Hepatocyte (in vitro differentiated cells): ENCODE measurements at regions not wholly inside any gene's neighbourhood (a gene's known extent, or its start where the extent isn't known, plus 50 kb on each side); places are given as distances from the start of the nearest gene placed in this dataset.

Source experiments
- DNase-seq: peaks from one replicate; pipeline ENCODE4 v3.0.0-alpha.2; 2016; ENCODE audit warnings: low spot score
- H2AFZ ChIP-seq: fragments of 200-600 bp; sonication (generic); 2 replicates; pipeline ENCODE4 v1.6.0; 2016; ENCODE audit warnings: antibody characterized with exemption, mild to moderate bottlenecking
- H3K27ac ChIP-seq: fragments of 200-600 bp; sonication (generic); 2 replicates; pipeline ENCODE4 v1.5.1; 2016; ENCODE audit warnings: mild to moderate bottlenecking
- H3K27me3 ChIP-seq: fragments of 200-600 bp; sonication (generic); 2 replicates; pipeline ENCODE4 v1.6.1; 2016
- H3K36me3 ChIP-seq: fragments of 200-600 bp; sonication (generic); replicated peaks from 2 replicates; pipeline ENCODE4 v1.5.1; 2016; ENCODE audit warnings: low read depth; ENCODE audit not compliant: insufficient read depth
- H3K4me1 ChIP-seq: fragments of 200-600 bp; sonication (generic); 2 replicates; pipeline ENCODE4 v1.5.1; 2016; ENCODE audit warnings: mild to moderate bottlenecking, moderate library complexity; ENCODE audit not compliant: insufficient read depth
- H3K4me2 ChIP-seq: fragments of 200-600 bp; sonication (generic); 2 replicates; pipeline ENCODE4 v1.6.0; 2016
- H3K4me3 ChIP-seq: fragments of 200-600 bp; sonication (generic); 2 replicates; pipeline ENCODE4 v1.5.1; 2016; ENCODE audit warnings: mild to moderate bottlenecking
- H3K79me2 ChIP-seq: fragments of 200-600 bp; sonication (generic); 2 replicates; pipeline ENCODE4 v1.6.0; 2017; ENCODE audit warnings: mild to moderate bottlenecking
- H3K9me2 ChIP-seq: fragments of 200-600 bp; sonication (generic); replicated peaks from 2 replicates; pipeline ENCODE4 v1.6.0; 2017; ENCODE audit warnings: mild to moderate bottlenecking; ENCODE audit not compliant: insufficient read depth
- H3K9me3 ChIP-seq: fragments of 200-600 bp; sonication (generic); 2 replicates; pipeline ENCODE4 v1.5.1; 2016; ENCODE audit warnings: low read depth, mild to moderate bottlenecking
- H4K20me1 ChIP-seq: fragments of 200-600 bp; sonication (generic); 2 replicates; pipeline ENCODE4 v1.6.0; 2016; ENCODE audit warnings: mild to moderate bottlenecking; ENCODE audit not compliant: insufficient read depth, poor library complexity, severe bottlenecking
- CTCF ChIP-seq: fragments of 200-600 bp; sonication (generic); IDR thresholded peaks from 2 replicates; pipeline ENCODE4 v1.5.1; 2016; ENCODE audit warnings: antibody characterized with exemption, mild to moderate bottlenecking; ENCODE audit not compliant: poor library complexity
- EZH2 ChIP-seq: fragments of 200-600 bp; sonication (generic); IDR thresholded peaks from 2 replicates; pipeline ENCODE4 v1.6.1; 2016; ENCODE audit warnings: antibody characterized with exemption, mild to moderate bottlenecking, borderline replicate concordance
- EZH2phosphoT487 ChIP-seq: fragments of 200-600 bp; sonication (generic); IDR thresholded peaks from one replicate; pipeline ENCODE4 v1.6.1; 2018; ENCODE audit warnings: antibody characterized with exemption, mild to moderate bottlenecking, low read depth, moderate library complexity; ENCODE audit not compliant: unreplicated experiment, severe bottlenecking
- WGBS: methylation state at CpG from one replicate; pipeline ENCODE4 v1.1.6; 2016; ENCODE audit warnings: low lambda C conversion rate; ENCODE audit errors: missing lambda C conversion rate; 5-methylcytosine and 5-hydroxymethylcytosine counted together

- Histone ChIP-seq H4K20me1 (no peaks in the 10 kb centered on the region), H3K4me2 (no peak overlapping the region), H3K9me3 (no peaks in the 10 kb centered on the region), H3K4me3 (no peak overlapping the region), H3K27me3 (no peaks in the 10 kb centered on the region), H3K36me3 (no peaks in the 10 kb centered on the region), H3K27ac (no peak overlapping the region), H3K9me2 (no peaks in the 10 kb centered on the region), H2AFZ (no peak overlapping the region), H3K4me1 (no peaks in the 10 kb centered on the region), H3K79me2 (no peaks in the 10 kb centered on the region)
- TF ChIP-seq EZH2 (no peak), EZH2phosphoT487 (no peak), CTCF (no peak)
- DNase-seq: no peak
These were observed 2159.1 kb upstream of the CELF4 start for GRCh38 chr18:39724652-39725051.

- WGBS: 69% methylated on average over 1 of the region's 1 CpG
These were observed 2156.1 kb upstream of the CELF4 start for GRCh38 chr18:39721712-39722111.

DNA sequence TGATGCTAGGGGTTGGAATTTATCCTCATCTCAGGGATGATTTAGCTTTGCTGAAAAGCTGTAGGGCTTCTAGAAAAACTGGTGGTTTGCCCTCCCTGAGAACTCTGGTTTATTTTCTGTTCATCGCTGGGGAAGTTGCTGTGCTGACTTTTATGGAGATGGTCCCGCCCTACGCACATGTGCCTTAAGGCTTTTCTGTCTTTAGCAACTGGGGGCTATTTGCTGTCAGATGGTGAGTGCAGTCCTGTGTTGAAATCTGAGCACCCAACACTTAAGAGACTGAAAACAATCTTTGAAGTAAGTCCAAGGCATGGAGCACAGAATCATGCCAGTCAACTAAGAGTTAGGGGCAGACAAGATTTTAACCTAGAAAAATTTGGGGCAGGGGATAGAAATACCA lies 2148.4 kb upstream of the CELF4 start:
- no peaks in the 10 kb centered on the region for H3K4me1 ChIP-seq
- no peaks in the 10 kb centered on the region for H3K9me3 ChIP-seq
- H3K9me2 ChIP-seq: no peaks in the 10 kb centered on the region
- H3K4me2 ChIP-seq: no peak overlapping the region
- H3K36me3 ChIP-seq: no peaks in the 10 kb centered on the region
- H3K79me2 ChIP-seq: no peaks in the 10 kb centered on the region
- 55% methylated on average over 3 of the region's 3 CpGs for WGBS
- no peak overlapping the region for H3K27ac ChIP-seq
- no peak overlapping the region for H2AFZ ChIP-seq
- TF ChIP-seq EZH2: no peak
- no peak for TF ChIP-seq EZH2phosphoT487
- TF ChIP-seq CTCF: no peak
- H3K27me3 ChIP-seq: no peaks in the 10 kb centered on the region
- no peak overlapping the region for H3K4me3 ChIP-seq
- no peak for DNase-seq
- no peaks in the 10 kb centered on the region for H4K20me1 ChIP-seq

More at GRCh38 chr18:39721712-39722111, 2156.1 kb upstream of the CELF4 start:
- no peaks in the 10 kb centered on the region for H3K79me2 ChIP-seq
- H3K4me1 ChIP-seq: no peaks in the 10 kb centered on the region
- no peaks in the 10 kb centered on the region for H3K9me3 ChIP-seq
- H2AFZ ChIP-seq: no peak overlapping the region
- no peaks in the 10 kb centered on the region for H4K20me1 ChIP-seq
- no peak overlapping the region for H3K4me2 ChIP-seq
- H3K27ac ChIP-seq: no peak overlapping the region
- H3K36me3 ChIP-seq: no peaks in the 10 kb centered on the region
- no peaks in the 10 kb centered on the region for H3K9me2 ChIP-seq
- TF ChIP-seq EZH2: no peak
- TF ChIP-seq CTCF: no peak
- TF ChIP-seq EZH2phosphoT487: no peak
- no peaks in the 10 kb centered on the region for H3K27me3 ChIP-seq
- no peak overlapping the region for H3K4me3 ChIP-seq
- DNase-seq: no peak

DNA sequence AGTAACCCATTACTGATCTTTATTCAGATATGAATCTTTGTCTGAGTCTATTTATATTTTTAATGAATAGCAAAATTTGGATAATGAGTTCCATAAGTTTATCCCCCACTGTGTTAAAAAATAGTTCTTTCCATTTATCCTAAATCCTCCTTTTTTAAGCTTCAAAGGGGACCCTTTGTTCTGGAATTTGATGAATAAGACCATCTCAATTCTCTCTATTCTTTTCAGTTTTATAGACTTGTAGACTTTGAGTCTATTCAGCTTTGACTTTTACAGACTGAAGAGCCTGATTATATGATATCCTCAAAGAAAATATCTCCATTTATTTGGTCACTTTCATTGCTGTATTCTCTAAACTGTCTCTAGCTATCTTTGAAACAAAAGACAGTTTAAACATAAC lies 2146.1 kb upstream of the CELF4 start:
- Histone ChIP-seq H3K4me1 (no peaks in the 10 kb centered on the region), H3K27me3 (no peaks in the 10 kb centered on the region), H2AFZ (no peak overlapping the region), H3K36me3 (no peaks in the 10 kb centered on the region), H3K79me2 (no peaks in the 10 kb centered on the region), H3K4me2 (no peak overlapping the region), H4K20me1 (no peaks in the 10 kb centered on the region), H3K9me3 (no peaks in the 10 kb centered on the region), H3K27ac (no peak overlapping the region), H3K9me2 (no peaks in the 10 kb centered on the region), H3K4me3 (no peak overlapping the region)
- no peak for DNase-seq
- TF ChIP-seq CTCF: no peak
- TF ChIP-seq EZH2phosphoT487: no peak
- TF ChIP-seq EZH2: no peak
